Activated CD4-positive, alpha-beta T cell treated with anti-CD3 and anti-CD28 coated beads, Interleukin-2, amount 50 U/mL, for 1 hour (primary cell): ENCODE measurements at regions not wholly inside any gene's neighbourhood (a gene's known extent, or its start where the extent isn't known, plus 50 kb on each side); places are given as distances from the start of the nearest gene placed in this dataset.

Experiments used
- DNase-seq: peaks from one replicate; pipeline ENCODE4 v3.0.0-alpha.2; 2020

DNA sequence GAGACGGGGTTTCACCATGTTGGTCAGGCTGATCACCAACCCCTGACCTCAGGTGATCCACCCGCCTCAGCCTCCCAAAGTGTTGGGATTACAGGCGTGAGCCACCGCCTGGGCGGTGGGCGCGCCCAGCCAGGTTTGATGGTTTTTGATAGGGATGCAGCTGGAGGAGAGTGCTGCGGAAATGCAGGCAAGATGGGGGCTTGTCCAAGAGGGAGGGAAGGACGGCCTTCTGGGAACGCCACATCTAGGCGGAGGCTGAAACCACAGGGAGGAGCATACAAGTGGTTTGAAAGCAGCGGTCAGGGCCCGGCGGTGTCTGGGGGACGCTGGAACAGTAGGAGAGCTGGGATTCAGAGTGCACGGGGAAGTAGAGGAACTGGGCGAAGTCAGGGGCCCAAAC, 134.6 kb downstream of the VRK1 start:
- no peak for DNase-seq

DNA sequence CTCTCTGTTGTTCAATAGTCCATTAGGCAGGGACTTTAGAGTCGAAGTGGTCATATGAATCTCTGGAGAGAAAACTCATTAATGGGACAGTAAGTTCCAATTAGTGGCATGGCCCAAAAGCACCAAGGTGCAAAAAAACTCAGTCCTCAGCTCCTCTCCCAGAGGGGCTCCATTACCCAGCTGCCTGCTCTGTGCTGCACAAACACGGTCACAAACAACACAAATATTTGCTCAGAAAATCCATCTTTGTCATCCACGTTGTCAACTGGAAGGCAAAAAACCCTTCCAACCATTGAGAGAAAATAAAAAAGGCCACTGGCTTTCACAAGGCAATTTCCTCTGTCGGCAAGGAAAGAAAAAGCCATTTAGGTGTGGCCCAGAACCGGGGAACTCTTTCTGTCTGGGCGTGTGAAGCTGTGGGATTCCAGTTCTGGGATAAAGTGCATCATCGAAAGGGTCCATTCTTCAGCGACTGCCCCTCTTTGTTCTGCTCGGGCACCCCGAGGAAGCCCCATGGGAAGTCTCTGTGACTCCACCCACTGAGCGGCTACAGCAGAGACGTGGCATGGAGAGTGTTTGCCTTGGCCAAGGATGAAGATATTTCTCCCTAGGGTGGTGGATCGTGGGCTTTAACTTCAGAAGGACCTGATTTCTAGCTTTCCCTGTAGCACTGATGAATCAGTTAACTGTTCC, 137.6 kb downstream of the VRK1 start:
- no peak for DNase-seq

DNA sequence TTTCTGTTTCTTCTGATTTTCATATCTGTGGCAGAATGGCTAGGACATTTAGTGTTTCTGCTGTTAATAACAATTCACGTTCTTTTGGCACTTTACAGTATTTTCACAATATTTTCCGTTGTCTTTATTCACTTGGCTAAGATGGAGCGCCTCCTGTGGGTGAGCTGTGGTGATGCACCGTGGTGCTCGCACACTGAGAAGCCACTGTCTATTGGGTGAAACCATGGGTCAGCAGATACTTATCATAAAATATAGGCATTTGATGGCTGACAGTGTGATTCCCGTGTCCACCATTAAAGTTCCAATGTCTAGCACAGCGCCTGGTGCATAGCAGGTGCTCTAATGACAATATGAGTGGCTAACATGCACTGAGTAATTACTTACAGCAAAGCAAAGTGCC, 141.8 kb downstream of the VRK1 start:
- DNase-seq = no peak

DNA sequence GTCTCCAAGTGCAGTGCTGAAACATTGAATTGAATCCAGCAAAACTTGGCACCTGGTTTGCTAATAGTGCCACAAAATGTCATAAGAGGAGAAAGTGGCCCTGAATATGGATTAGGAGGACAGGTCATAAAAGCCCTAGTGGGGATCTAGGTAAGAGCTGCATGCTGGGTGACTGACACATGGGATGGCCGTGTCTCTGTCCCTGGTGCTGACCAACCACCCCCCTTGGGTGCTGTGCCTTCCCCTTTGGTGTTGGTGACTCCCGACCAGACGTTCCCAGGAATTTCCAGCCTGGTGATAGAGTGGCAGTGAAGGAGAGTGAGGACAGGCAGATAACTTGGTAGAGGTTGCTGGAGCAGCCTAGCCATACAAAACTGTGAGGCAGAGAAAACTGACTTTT, 142.8 kb downstream of the VRK1 start:
- no peak for DNase-seq

DNA sequence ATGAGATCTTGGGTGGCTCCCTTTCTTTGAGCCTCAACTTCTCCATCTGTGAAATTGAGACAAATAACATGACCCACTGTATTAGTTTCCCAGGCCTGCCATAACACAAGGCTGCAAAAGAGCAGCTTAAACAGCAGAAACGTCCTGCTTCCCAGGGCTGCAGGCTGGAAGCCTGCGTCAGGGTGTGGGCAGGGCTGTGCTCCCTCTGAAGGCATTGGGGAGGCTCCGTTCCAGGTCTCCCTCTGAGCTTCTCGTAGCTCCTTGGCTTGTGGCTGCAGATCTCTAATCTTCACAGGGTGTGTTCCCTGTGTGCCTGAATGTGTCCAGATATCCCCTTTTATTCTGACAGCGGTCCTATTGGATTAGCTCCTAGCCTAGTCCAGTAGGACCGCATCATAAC, 147.1 kb downstream of the VRK1 start:
- DNase-seq = no peak

DNA sequence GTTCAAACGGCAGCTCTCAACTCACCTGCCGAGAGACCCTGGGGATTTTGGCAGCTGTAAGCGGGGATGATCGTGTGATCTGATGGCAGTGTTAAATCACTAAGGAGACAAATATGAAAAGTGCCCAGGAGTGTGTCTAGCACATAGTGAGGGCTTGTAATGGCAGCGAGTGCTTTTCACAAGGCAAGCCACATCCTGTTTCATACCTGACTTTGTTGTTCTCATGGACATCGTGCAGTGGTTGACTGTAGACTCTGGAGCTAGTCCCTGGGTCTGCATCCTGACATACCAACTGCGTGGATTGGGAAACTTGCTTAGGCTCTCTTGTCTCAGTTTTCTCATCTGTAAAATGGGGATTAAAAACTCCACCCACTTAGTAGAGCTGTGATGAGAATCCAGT, 148.5 kb downstream of the VRK1 start:
- no peak for DNase-seq

DNA sequence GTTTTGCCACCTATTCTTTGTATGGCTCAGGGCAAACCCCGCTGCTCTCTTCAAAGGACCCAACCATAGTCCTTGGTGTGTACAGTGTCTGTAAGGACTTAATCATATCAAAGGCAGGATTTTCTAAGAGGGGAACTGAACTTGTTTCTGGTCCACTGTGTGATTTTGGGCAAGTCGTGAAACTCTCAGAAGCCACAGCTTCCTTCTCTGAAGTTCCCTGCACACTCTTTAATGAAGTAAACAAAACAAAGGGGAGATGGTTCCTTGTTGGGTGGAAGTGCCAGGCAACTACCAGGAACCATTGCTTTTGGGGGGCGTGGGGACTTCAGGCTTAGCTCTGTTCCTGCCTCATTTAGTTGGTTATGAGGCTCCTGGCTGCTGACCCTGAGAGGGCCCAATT, 152.4 kb downstream of the VRK1 start:
- no peak for DNase-seq

DNA sequence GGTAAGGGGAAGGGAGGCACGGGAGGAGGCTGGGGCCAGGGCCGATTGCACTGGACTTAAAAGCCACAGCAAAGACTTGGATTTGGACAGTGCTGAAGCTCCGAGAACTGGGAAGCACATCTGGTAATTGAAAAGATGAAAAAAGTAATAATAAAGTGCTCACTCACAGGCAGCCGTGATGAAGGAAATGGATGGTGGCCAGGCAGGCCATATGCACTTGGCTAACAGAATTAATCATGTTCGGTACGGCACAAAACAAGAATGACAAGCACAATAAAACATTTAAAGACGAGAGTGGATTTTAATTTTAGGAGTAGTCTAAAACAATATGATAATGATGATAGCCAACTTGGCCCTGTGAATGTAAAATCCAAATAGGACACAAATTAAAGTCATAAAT, 154.3 kb downstream of the VRK1 start:
- no peak for DNase-seq

DNA sequence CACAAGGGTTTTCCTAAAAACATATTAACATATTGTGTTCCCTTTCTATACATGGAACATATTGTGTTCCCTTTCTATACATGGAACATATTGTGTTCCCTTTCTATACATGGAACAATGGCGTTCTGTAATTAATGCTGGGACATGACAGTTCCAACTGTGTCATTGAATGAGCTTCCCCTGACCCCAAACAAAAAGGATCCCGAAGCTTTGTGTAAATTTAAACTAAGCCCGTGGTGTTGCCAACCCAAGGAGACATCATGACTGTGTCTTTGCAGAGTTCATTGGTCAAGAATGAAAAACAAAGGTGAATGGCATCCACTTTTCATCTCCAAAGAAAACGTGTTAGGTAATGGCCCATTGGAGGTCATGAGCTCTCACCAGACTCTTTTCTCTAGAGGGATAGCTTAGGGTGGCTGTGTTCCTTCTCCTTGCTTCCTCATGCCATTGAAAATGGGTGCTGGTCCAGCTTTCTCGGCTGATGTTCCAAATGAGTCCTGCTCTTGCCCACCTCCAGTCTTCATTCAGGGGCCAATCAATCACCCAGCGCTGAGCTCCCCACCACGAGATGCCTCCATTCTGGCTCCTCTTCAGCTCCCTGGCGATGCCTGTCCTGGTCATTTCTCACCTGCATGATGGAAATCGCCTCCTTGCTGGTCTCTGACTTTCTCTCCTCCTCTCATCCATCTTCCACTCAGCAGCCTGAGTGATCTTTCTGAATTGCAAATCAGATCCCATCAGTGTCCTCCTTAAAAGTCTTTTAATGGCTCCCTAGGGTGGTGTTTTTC, 156.1 kb downstream of the VRK1 start:
- no peak for DNase-seq

DNA sequence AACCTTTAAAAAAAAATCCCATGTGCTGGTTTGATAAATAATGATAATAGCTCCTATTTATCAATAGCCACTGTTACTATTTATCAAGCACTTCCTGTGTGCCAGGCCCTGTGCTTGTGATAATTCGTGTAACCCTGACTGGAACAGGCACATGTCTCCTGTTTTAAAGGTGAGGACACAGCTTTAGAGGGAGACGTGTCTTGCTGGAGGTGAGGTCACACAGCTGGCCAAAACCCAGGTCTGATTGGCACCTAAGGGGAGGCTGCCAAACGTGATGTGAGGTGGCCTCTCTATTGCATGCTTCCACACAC, 156.6 kb downstream of the VRK1 start:
- DNase-seq = no peak

DNA sequence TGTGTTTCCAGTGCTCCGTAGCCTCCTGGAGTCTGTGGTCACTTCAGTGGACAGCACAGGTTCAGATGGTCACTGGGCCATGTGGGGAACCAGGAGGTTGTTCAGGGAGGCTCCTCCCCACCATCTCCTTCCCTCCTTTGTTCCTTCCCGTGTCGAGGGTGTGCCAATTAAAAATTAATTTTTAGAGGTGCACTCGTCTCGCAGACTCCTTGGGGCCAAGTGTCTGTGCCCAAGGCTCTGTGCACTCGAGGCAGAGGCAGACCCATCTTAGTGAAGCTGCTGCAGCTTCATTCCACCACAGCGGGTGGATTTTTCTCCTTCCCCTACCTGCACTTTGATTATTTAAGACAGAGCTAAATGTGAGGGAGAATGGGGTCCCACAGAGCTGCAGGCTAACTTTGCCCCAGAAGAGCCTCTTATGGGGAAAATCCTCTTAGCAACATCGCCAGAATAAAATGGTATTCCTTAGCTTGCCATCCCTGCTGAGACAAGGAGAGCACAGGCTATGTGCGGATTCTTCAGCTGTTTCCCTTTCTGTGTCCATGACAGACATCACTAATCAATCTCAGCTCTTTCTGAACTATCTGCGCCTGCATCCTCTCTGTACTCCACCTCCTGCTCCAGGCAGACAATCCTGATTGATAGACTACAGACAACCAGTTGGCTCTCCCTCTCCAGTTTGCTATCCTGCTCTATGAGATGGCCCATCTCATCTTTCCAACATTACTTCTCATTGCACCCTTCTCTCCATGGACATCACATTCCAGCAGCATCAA, 159.5 kb downstream of the VRK1 start:
- DNase-seq = no peak

DNA sequence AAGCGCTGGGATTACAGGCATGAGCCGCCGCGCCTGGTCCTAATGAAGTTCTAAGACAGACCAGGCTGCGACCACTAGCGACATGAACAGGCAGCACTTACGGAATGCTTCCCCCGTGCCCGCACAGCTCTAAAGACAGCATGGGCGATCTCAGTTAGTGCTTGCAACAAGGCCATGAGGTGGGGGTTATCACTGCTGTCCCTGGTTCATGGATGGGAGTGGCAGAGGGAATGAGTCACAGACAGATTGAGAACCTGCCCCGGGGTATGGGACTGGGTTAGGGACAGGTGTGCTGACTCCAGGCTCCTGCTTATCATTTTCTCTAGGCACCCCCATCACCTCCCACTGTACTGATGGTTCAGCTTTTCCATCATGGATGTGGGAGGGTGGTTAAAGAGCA, 160.9 kb downstream of the VRK1 start:
- DNase-seq = no peak

DNA sequence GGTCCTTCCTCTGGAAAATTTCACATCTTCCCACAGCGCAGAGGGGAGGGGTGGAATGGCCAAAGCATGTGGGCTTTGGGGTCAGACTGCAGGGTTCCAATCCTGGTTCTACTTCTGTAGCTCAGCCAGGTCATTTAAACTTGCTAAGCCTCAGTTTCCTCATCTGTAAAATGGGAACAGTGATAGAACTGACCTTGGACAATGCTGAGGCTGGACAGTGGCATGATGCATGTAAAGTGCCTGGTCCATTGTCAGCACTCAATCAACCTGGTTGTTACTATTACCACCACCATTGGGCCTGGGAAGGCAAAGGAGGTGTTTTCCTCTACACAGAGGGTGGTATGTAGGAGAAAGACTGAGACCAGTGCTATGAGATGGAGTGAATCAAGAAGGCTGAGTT, 162.8 kb downstream of the VRK1 start:
- no peak for DNase-seq

DNA sequence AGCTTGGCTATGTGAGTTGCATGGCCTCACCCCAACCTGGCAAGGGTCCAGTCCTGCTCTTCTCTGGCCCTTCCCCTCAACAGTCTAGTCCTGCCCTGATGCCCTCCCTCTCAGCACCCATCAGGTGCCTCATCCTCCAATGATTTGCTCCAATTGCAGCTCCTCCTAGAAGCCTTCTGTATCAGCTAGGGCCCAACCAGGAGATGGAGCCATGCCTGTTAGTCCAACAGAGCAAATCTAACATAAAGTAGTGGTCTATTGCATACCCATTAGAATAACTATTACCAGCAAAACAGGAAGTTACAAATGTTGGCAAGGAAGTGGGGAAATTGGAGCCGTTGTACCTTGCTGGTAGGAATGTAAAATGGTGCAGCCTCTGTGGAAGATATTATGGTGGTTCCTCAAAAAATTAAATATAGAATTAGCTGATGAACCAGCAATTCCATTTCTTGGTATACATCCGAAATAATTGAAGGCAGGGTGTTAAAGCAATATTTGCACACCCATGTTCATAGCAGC, 163.5 kb downstream of the VRK1 start:
- no peak for DNase-seq

DNA sequence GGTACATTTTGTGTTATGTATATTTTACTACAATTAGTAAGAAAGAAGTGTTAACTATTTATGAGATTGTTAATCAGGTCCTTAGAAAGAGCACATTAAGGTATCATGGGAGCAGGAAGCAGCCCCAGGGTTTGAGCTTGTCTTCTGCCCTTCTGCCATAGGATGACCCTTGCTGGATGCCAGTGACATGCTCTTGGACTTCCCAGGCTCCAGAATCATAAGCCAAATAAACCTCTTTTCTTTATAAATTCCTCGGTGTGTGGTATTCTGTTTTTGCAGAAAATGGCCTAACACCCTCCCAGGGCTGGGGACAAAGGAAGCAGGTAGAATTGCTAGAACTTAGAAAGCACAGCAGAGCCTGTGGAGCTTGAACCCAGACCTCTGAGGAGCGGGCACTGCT, 164.7 kb downstream of the VRK1 start:
- DNase-seq = no peak

DNA sequence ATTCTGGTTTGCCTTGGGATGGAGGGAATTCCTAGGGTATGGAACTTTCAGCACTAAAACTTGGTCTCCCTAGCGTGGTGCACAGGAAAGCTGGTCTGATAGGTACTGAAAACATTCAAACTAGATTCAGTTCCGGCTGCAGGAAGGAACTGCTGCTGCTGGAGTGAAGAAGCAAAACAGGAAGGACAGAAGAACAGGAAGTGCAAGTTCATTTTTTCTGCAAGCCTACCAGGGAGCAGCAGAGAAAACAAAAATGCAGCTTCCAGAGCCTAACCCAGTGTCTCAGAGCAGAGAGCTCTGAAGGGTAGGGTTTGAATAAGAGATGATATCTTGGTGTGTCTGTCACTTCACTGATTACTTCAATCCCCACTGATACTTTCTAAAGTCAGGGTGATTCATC, 165.2 kb downstream of the VRK1 start:
- no peak for DNase-seq

DNA sequence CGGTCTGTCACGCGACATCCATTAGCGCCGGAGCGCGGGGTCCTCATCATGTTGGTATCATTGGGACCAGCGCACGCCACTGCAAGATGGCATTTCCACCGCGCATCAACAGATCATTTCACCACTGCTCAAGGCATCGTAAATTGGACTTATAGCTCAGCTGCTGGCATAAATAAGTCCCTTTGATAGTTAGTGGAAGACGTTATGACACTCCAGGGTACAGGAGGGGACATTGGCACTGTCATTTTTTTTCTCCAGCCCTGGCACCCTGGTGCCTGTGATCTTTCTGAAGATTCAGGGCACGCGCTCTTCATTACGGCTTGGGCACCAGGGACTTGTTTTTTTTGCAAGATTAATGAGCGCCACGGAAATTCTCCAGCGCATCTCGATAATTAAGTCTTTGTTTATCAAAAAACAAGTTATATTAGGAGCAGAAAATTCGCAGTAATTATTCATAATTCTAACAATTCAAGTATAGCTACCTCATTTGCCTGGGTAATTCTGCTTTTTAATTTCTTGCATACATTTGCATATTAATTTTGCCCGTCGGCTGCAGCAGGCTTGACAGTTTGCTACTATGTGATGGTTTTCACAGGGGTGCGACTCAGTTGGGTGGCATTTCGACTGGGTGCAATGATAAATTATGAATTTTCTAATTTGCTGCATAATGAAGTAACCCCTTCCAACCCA, 167.7 kb downstream of the VRK1 start:
- no peak for DNase-seq

DNA sequence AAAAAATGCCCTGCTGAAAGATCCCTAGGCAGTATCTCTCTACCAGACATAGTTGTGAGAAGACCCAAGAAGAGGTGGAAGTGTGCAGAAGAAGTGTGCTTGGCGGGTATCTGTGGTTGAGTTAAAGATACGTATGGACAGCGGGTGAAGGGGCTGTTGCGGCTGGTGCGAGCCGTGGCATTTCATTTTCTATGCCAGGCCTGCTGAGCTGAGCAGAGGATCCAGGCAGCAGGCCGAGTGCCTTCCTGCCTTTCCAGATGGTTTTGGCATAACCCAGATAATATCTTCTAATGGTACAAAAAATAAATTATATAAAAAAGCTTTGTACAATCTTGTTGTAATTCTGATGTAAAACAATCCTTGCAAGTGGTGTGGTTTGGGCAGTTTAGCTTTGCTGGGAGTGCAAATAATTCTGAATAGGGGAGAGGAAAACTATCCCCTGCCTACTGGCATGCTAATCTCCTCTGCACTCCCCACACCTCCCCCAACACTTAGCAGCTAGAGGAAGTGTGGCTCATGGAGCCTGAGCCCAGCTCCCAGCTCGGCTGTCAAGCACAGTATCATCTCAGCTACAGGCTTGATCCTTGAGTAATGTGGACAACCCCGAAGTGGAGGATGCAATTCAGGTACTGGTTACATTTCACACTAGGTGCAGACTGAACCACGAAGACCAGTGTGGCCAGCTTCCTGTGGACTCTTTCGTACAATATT, 168.9 kb downstream of the VRK1 start:
- no peak for DNase-seq

DNA sequence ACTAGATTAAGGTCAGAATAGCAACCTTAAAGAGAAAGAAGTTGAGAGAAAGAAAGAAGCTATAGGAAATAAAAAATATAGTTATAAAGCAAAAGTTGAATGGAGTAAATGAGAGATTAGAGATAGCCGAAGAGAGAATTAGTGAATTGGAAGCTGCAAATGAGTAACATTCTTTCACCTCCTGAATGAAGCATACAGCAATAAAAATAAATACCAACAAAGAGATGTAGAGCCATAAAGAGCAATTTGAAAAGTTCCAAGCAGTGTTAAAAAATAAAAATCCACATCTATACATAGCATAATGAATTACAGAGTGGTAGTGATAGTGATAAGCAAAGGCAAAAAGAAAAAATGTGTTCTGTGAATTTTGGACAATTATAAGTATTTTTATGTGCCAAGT, 177.9 kb downstream of the VRK1 start:
- no peak for DNase-seq

DNA sequence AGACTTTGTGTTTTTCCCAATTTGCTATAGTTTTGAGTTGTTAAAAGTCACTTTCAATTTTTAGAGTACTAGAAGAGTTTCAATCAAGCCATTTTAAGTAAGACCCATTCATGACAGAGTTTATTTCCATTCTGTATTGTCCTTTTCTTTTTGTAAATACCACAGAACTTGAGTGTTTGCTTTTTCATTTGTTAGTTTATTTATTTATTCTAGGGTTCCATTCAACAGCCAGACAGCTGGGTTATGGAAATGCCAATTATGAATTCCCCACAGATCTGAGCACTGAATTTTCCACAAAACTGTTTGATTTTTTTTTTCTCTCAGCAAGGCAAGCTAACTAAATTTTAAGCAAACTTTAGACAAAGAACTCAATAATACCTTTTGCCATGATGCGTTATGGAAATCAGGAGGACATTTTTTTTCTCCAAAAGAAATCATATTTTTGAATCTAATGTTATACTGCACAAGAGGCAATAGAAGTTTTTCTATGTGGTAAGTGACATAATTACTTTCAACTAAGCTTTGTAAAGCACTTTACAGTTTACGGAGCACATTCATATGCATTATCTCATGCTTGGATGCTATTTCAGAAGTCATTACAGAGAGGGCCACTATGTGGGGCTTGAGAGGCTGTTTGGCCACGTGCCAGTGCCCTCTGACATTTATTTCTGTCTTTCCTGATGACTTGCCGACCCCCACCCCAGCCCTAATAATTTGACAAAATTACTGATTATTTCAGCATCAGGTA, 181.5 kb downstream of the VRK1 start:
- DNase-seq = no peak

DNA sequence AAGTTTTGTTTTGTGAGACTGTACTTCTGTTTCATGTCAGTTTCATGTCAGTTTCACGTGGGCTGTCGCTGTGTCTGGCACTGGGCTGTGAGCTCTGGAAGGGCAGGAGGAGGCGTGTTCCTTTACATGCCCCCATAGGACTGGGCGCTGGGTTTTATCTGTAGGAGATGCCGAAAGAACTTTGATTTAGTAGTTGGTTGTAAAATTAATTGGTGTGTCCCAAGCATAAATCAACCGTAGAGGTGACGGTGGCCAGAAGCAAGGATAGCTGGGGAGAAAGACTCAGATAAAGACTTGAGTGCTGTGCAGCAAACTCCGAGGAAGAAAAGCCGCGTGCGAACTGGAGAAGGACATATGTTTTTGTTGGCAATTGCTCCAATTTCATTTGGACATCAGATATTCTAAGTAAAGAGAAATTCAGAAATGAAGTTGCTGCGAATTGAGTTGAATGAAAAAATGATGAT, 182.5 kb downstream of the VRK1 start:
- DNase-seq = no peak

DNA sequence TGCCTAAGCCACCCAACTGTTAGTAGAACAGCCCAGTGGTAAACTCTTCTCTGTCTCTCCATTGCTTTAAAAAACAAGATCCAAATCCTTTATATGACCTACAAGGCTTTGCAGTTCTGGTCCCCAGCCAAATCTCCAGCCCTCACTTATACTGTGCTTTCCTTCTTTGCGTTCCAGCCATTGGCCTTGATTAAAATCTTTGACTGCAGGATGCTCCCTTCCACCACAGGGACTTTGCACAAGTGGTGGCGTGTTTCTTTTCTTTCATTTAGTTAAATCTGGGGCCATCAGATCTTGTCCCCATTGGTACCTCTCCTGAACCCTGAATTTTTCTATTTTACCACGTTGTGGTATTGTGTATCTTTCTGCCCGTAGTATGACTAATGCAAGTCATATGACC, 183.7 kb downstream of the VRK1 start:
- DNase-seq = no peak
